Fibroblast of lung (primary cell): ENCODE measurements at regions not wholly inside any gene's neighbourhood (a gene's known extent, or its start where the extent isn't known, plus 50 kb on each side); places are given as distances from the start of the nearest gene placed in this dataset.

Source experiments
- DNase-seq, 2 donors: peaks; one replicate each; pipeline versions ENCODE4 v3.0.0 to v3.0.0-alpha.2; 2010; ENCODE audit warnings: low read depth in 2 of 2
- H2AFZ ChIP-seq: 2 replicates; pipeline ENCODE4 v1.5.1; 2012; ENCODE audit warnings: low read length, control low read depth, inconsistent platforms
- H3K27ac ChIP-seq: 2 replicates; pipeline ENCODE4 v1.5.1; 2011; ENCODE audit warnings: low read length, control low read depth; ENCODE audit not compliant: insufficient read depth
- H3K27me3 ChIP-seq: 2 replicates; pipeline ENCODE4 v1.5.1; 2011; ENCODE audit warnings: mild to moderate bottlenecking, low read length; ENCODE audit not compliant: control insufficient read depth, insufficient read depth
- H3K36me3 ChIP-seq: 2 replicates; pipeline ENCODE4 v1.5.1; 2011; ENCODE audit warnings: low read length; ENCODE audit not compliant: control insufficient read depth, insufficient read depth
- H3K4me1 ChIP-seq: 2 replicates; pipeline ENCODE4 v1.5.1; 2011; ENCODE audit warnings: low read length; ENCODE audit not compliant: control insufficient read depth, insufficient read depth; ENCODE audit errors: extremely low read depth
- H3K4me2 ChIP-seq: 2 replicates; pipeline ENCODE4 v1.5.1; 2011; ENCODE audit warnings: low read length, control low read depth; ENCODE audit not compliant: insufficient read depth; ENCODE audit errors: extremely low read depth
- H3K4me3 ChIP-seq, 4 experiments: fragments of 200-600 bp in 1 of 4; sonication (generic) in 1 of 4; replicated peaks in 1 of 4; 2 replicates each; pipeline ENCODE4 v1.5.1; 2011 to 2016; ENCODE audit warnings: low read length in 4 of 4, low read depth in 3 of 4, mild to moderate bottlenecking in 3 of 4, control low read depth in 2 of 4, inconsistent platforms in 1 of 4, mixed read lengths in 1 of 4; ENCODE audit not compliant: insufficient read depth in 1 of 4; ENCODE audit errors: control extremely low read depth in 1 of 4
- H3K79me2 ChIP-seq: 2 replicates; pipeline ENCODE4 v1.5.1; 2012; ENCODE audit warnings: mild to moderate bottlenecking, low read length, inconsistent platforms; ENCODE audit not compliant: control insufficient read depth, insufficient read depth
- H3K9ac ChIP-seq: 2 replicates; pipeline ENCODE4 v1.5.1; 2011; ENCODE audit warnings: mild to moderate bottlenecking, low read length, control low read depth; ENCODE audit not compliant: insufficient read depth
- H3K9me3 ChIP-seq: 2 replicates; pipeline ENCODE4 v1.5.1; 2012; ENCODE audit warnings: low read depth, low read length; ENCODE audit not compliant: control insufficient read depth, insufficient read depth
- H4K20me1 ChIP-seq: 2 replicates; pipeline ENCODE4 v1.5.1; 2011; ENCODE audit warnings: low read length; ENCODE audit not compliant: control insufficient read depth, insufficient read depth; ENCODE audit errors: extremely low read depth
- EZH2 ChIP-seq: IDR thresholded peaks from 2 replicates; pipeline ENCODE4 v1.5.1; 2012; ENCODE audit warnings: low read length, control low read depth, mild to moderate bottlenecking; ENCODE audit errors: missing control alignments
- TF ChIP-seq, protein P1 (sequence below), 2 donors: IDR thresholded peaks in 1 of 2; conservative IDR thresholded peaks in 1 of 2; 1 replicate in 1 of 2; 2 replicates in 1 of 2; pipeline ENCODE4 v1.5.1; 2011 to 2012; ENCODE audit warnings: low read length in 2 of 2, control low read depth in 1 of 2, inconsistent platforms in 1 of 2, low read depth in 1 of 2, mild to moderate bottlenecking in 1 of 2

DNA sequence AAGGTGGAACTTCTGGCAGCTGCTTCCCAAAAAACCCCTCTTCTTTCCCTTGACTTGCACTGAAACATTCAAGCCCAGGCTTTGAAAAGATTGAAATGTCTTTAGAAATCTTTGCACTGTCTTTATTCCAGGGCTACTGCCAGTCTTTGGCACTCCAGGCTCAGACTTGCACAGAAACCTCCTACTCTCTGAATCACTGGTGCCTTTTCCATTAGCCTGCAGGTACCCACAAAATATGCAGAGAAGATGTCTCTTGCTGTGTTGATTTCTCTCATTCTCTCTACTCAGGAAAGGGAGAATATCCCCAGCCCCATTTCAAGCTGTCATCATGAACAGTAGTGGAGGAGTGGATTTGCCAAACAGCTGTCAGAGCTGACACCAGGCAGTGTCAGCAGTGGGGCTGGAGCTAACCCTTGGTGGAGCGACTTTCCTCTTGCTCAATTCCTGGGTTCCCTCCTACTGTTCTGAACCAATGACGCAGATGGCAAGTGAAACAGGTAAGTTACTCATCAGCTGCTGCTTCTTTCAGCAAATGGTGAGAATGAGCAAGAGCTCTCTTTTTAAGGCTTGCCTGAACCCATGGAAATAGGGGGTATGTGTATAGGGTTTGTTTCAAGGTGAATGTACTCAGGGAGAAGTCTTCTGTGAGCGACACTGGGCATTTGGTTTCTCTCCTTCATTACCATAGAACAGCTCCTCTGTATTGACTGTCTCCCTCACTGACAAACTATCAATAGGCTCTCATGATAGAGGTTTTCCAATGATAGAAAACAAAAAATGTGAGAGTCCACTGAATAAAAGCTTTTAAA lies 362.4 kb downstream of the ADRA2A start:
- Histone ChIP-seq H3K27ac (no peak overlapping the region), H3K9ac (no peak overlapping the region), H4K20me1 (no peaks in the 10 kb centered on the region), H3K27me3 (no peaks in the 10 kb centered on the region), H3K79me2 (no peaks in the 10 kb centered on the region), H3K4me1 (no peaks in the 10 kb centered on the region), H3K36me3 (no peaks in the 10 kb centered on the region), H3K9me3 (no peaks in the 10 kb centered on the region), H3K4me3 (no peak overlapping the region), H2AFZ (no peak overlapping the region), H3K4me2 (no peak overlapping the region)
- TF ChIP-seq, protein P1, sequence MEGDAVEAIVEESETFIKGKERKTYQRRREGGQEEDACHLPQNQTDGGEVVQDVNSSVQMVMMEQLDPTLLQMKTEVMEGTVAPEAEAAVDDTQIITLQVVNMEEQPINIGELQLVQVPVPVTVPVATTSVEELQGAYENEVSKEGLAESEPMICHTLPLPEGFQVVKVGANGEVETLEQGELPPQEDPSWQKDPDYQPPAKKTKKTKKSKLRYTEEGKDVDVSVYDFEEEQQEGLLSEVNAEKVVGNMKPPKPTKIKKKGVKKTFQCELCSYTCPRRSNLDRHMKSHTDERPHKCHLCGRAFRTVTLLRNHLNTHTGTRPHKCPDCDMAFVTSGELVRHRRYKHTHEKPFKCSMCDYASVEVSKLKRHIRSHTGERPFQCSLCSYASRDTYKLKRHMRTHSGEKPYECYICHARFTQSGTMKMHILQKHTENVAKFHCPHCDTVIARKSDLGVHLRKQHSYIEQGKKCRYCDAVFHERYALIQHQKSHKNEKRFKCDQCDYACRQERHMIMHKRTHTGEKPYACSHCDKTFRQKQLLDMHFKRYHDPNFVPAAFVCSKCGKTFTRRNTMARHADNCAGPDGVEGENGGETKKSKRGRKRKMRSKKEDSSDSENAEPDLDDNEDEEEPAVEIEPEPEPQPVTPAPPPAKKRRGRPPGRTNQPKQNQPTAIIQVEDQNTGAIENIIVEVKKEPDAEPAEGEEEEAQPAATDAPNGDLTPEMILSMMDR (conservative IDR thresholded peaks at IDR 0.05 in 1 of 2, IDR thresholded peaks at IDR 0.05 in 1 of 2; ENCODE audit: low read depth in 1 of 2, low read length in 2 of 2), result no peak
- TF ChIP-seq EZH2, result no peak
- DNase-seq, result no peak

DNA sequence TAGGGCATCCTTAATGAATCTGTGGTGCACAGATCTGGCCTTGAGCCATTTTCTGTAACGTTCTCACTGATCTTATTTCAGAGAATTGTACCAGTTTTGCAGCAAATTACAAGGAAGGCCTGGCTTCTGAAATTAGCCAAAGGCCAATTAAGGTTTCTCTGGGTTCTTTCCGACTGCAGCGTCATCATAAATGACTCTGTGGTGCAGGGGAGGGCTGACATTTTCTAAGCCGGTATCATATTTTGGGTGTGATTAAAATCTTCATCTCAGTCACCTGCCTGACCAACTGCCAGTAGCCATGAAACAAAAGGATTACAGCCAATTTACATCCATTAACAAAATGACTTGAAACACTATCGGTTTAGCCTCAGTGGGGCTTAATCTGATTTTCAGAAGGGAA lies 363.7 kb downstream of the ADRA2A start:
- no peak for DNase-seq
- TF ChIP-seq, protein P1 (conservative IDR thresholded peaks at IDR 0.05 in 1 of 2, IDR thresholded peaks at IDR 0.05 in 1 of 2; ENCODE audit: low read depth in 1 of 2, low read length in 2 of 2), result no peak
- no peak for TF ChIP-seq EZH2

GRCh38 chr10:111445667-111446066 lies 368.8 kb downstream of the ADRA2A start:
- DNase-seq, result no peak

More for the DNA sequence above, 363.7 kb downstream of the ADRA2A start:
- Histone ChIP-seq H2AFZ (no peak overlapping the region), H3K4me1 (no peaks in the 10 kb centered on the region), H3K4me3 (no peak overlapping the region), H3K79me2 (no peaks in the 10 kb centered on the region), H3K9ac (no peak overlapping the region), H4K20me1 (no peaks in the 10 kb centered on the region), H3K4me2 (no peak overlapping the region), H3K9me3 (no peaks in the 10 kb centered on the region), H3K27ac (no peak overlapping the region), H3K27me3 (no peaks in the 10 kb centered on the region), H3K36me3 (no peaks in the 10 kb centered on the region)

More at GRCh38 chr10:111445667-111446066, 368.8 kb downstream of the ADRA2A start:
- H3K4me2 ChIP-seq, result no peak overlapping the region
- H4K20me1 ChIP-seq, result no peaks in the 10 kb centered on the region
- H3K79me2 ChIP-seq, result no peaks in the 10 kb centered on the region
- no peak for TF ChIP-seq EZH2
- TF ChIP-seq, protein P1 (conservative IDR thresholded peaks at IDR 0.05 in 1 of 2, IDR thresholded peaks at IDR 0.05 in 1 of 2; ENCODE audit: low read depth in 1 of 2, low read length in 2 of 2), result no peak
- no peak overlapping the region for H3K4me3 ChIP-seq
- no peaks in the 10 kb centered on the region for H3K9me3 ChIP-seq
- H2AFZ ChIP-seq, result no peak overlapping the region
- no peaks in the 10 kb centered on the region for H3K27me3 ChIP-seq
- no peak overlapping the region for H3K27ac ChIP-seq
- no peak overlapping the region for H3K9ac ChIP-seq
- no peaks in the 10 kb centered on the region for H3K4me1 ChIP-seq
- no peaks in the 10 kb centered on the region for H3K36me3 ChIP-seq
